ENCODE measurements at regions not wholly inside any gene's neighbourhood (a gene's known extent, or its start where the extent isn't known, plus 50 kb on each side); places are given as distances from the start of the nearest gene placed in this dataset.

DNA sequence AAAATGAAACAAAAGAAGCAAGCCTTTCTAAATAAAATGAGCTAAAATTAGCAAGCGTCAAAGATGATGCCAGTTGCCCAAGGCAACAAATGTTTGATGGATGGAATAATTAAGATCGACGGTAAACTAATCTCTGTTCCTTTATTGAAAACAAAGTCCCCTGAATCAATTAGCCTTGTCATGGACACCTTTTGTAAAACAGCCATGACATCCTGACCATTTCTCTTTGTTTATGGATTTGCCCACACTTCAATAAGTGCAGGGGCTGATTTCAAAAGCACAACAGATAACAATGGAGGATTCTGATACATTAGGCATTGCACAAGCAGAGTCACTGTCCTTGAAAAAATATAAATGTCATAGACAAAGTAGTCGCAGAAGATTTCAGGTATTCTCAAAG lies 160.1 kb upstream of the HNRNPA3 start:
- DNase-seq (ENCODE audit: low read depth, low spot score): no peak
- in situ Hi-C loops (cut with HindIII; ENCODE audit: low pct_unique_long_range_greater_than_20kb, low sequenced_read_pairs): no loop called here

DNA sequence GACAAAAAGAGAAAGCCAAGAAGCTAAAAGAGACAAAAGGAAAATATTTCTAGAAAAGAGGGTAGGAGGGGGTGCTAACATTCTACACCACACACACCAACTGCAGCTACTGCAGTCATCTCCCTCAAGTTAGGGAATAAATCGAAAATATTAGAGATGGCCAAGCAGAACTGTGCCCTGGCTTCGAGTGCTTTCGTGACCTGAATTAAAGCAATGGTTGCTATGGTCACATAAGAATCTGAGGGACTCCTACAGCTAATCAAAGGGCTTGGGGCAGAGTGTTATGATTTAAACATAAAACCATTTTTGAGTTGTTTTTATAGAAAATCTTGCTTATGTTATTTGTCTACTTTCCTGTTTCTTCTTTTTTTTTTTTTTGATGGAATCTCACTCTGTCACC lies 159.6 kb upstream of the HNRNPA3 start:
- no peak for DNase-seq (ENCODE audit: low read depth, low spot score)
- in situ Hi-C loops (cut with HindIII; ENCODE audit: low pct_unique_long_range_greater_than_20kb, low sequenced_read_pairs): no loop called here

DNA sequence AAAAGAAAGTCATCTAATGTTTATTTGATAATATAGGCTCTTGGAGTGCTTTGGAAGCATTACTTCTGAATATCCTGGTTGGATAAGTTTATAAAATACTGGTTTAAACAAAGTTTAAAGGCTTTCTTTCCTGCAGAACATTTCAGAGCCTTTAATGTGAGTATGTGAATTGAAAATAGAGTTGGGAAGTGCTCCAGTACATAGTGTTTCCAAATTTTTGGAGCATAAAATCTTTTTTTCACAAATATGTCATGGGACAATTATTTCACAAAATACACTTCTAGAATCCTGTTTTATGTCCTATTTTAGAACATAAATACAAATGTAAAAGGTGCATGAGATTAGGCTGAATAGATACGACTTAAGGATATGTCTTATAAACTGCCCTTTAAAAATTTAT lies 158.9 kb upstream of the HNRNPA3 start:
- in situ Hi-C loops (cut with HindIII; ENCODE audit: low pct_unique_long_range_greater_than_20kb, low sequenced_read_pairs): no loop called here
- no peak for DNase-seq (ENCODE audit: low read depth, low spot score)

DNA sequence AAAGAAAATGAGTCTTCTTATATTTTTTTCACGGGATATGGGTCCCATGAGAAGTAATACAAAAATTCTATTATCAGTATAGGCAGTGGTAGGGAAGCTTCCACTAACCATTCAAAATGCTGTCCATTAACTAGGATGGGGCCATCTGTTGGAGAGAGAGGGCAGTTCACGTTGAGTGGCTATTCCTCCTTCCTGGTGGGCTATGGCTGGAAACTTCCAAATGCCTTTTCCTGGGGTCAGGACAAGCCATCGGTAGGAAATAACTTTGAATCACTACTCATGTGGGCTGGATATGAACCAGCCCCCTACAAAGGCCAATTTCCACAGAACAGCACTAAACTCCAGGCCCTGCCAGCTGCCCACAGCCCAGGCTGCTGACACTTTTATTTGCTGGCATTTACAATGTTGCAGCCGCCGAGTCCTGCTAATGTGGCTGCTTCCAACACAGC lies 156.1 kb upstream of the HNRNPA3 start:
- no peak for DNase-seq (ENCODE audit: low read depth, low spot score)
- in situ Hi-C loops (cut with HindIII; ENCODE audit: low pct_unique_long_range_greater_than_20kb, low sequenced_read_pairs): no loop called here

DNA sequence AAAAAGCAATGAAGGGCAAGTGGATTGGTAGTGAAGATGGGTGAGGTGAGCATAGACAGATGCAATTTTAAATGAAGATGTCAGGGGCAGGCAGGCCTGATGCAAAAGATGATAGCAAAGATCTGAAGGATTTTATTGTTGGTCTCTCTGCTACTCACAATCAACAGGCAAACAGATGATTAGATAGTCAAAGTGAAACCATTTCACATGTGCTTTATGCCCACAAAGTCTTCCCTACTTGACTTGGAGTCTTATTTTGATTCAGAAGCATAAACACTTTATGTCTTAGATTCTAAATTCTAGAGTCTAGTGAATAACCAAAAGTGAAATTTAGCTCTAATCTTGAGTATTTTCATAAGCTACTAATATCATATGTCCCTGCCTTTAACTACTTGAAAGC lies 153.8 kb upstream of the HNRNPA3 start:
- in situ Hi-C loops (cut with HindIII; ENCODE audit: low pct_unique_long_range_greater_than_20kb, low sequenced_read_pairs): no loop called here
- DNase-seq (ENCODE audit: low read depth, low spot score): no peak

DNA sequence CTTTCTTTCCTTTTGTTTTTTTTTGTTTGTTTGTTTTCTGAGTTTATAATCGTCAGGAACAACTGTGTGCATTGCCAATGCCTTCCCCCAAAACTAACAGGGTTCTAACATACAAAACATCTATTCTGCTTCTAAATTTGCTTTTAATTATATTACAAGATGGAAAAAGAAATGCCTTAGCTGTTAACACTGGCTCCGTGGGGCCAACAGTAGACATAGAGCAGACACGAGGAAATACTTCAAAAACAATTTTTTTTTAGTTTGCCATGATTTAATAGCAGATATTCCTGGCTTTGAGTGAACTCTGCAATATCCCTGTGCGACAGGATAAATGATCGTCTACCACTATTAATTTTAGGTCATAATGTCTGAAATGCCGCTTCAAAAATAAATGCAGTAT lies 153.3 kb upstream of the HNRNPA3 start:
- in situ Hi-C loops (cut with HindIII; ENCODE audit: low pct_unique_long_range_greater_than_20kb, low sequenced_read_pairs): no loop called here
- no peak for DNase-seq (ENCODE audit: low read depth, low spot score)

DNA sequence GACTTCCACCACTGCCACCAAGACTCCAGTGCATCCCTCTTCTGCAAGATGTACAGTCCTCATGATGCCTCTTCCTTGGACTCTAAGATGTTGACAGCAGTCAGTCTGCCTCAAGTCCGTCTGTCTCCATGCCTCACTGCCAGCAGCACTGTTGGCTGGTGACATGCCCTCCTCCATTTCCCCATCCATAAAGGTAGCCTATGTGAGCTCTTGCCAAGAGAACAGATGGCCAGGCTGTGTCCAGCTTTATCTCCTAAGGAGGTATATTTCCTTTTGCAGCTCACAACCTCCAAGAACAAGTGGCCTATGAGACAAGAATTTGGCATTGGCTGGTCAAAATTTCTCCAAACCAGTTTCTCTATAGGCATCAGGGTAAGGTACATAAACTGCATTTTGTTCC lies 149.3 kb upstream of the HNRNPA3 start:
- in situ Hi-C loops (cut with HindIII; ENCODE audit: low pct_unique_long_range_greater_than_20kb, low sequenced_read_pairs): no loop called here
- DNase-seq (ENCODE audit: low read depth, low spot score): no peak

DNA sequence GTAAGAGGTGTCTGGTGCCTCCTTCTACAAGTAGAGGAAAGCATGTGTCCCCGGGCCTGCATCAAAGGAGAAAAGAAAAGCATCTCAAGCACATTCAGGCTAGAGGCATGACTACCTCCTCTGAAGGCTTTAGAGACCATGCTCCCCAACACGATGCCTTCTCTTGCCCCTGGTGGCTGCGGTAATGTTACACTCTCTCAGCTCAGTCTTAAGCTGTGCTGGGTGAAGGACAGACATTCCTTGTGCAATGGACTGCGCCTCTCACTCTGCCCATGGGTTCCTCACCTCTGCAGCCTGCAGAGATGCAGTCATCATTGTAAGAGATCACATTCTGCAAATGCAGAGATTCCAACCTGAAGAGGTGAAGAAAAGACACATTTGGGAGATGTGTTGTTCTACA lies 148.2 kb upstream of the HNRNPA3 start:
- in situ Hi-C loops (cut with HindIII; ENCODE audit: low pct_unique_long_range_greater_than_20kb, low sequenced_read_pairs): no loop called here

DNA sequence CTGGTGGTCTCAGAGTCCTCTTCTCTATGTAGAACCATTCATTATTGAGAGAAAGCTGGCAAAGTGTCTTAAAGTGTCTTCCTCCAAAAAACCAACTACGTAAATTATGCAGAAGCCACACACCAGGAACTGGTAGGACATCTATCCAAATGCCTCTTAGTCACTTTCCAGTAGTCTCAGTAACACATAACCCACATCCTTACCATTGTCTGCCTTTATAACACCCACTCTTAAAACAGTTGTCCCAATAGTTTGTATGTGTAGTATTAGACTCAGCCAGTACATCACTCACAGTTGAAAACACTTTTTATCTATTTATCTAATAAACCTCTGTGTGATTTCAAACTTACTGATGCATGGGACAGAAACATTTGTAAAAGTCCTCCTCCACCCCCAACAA lies 143.6 kb upstream of the HNRNPA3 start:
- in situ Hi-C loops (cut with HindIII; ENCODE audit: low pct_unique_long_range_greater_than_20kb, low sequenced_read_pairs): no loop called here
- DNase-seq (ENCODE audit: low read depth, low spot score): no peak

More for the DNA sequence above, 148.2 kb upstream of the HNRNPA3 start:
- DNase-seq (ENCODE audit: low read depth, low spot score): no peak

DNA sequence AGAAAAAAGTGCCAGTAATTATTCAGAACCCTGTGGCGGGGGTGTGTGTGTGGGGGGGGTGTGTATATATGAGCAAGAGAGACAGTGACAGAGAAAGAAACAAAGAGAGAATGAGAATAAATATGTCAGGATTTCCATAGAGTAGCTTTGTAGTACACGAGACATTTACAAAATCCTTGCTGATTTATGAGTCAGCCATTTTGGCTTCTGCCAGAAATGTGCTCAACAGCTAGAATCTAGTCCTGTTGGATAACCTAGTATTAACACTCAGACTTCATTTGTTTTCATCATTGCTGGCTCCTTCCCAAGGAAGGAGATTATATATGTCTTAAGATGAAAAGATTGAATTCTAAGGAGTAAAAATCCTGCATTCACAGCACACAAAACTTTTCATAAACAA lies 140.5 kb upstream of the HNRNPA3 start:
- no peak for DNase-seq (ENCODE audit: low read depth, low spot score)
- in situ Hi-C loops (cut with HindIII; ENCODE audit: low pct_unique_long_range_greater_than_20kb, low sequenced_read_pairs): no loop called here

DNA sequence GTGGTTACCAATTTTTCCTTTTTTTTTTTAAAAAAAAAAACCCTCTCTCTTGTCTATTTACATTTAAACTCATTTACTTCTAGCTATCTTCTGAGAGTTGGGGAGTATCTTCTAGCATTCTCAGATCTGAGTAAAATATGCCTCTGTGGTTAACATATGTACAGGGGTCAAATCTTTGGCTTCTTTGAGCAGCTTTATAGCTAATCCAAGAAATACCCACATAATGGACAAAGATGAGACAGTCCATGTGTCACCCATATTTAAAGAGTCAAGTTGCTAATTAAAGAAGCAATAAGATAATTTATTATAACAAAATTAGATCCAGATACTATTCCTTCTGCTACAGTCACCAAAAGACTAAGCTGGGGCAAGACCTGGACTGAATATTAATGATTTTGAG lies 139.0 kb upstream of the HNRNPA3 start:
- DNase-seq (ENCODE audit: low read depth, low spot score): no peak
- in situ Hi-C loops (cut with HindIII; ENCODE audit: low pct_unique_long_range_greater_than_20kb, low sequenced_read_pairs): no loop called here

DNA sequence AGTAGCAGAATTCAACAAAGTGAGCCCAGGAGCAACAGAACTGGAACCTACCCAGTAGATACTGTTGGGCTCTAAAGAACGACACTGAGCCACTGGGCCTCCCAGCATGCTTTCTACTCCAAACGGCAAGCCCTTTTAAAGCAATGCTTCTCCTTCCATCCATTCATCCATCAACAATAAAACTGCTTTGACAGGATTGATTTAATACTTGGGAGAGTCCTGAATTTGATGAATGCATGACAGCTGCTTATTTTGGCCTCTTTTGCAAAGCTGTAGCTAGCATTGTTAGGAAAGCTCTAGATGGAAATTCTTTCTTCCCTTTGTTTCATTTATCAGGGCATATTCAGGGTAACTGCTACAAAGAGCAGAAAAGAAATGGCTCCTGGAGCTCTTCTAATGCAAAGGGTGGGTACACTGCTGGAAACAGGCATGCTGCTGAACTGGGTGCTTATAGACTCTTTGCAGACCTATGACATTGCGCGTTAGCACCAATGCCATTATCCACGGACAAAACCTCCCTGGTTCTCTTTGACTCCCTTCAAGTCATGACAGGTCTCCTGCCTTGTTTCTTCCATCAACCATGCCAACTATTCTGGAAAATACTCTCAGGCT lies 138.4 kb upstream of the HNRNPA3 start:
- in situ Hi-C loops (cut with HindIII; ENCODE audit: low pct_unique_long_range_greater_than_20kb, low sequenced_read_pairs): no loop called here
- no peak for DNase-seq (ENCODE audit: low read depth, low spot score)

DNA sequence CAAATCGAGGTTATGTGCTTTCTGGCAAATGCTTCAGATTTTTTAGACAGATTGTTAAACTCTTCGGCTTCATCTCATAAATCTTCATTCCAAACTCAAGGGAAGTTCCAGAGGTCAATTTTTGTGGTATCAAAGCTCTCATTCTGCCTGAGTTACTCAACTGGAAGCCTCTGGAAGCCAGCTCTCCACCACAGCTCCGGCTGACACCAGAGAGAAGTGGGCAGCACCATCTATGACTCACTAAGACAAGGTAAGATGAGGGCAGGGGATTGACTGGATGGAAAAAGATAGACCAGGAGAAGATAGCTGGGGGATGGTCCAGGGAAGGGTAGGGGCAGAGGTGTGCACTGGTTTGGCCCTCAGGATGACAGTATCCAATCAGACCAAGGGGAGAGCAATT lies 137.3 kb upstream of the HNRNPA3 start:
- DNase-seq (ENCODE audit: low read depth, low spot score): no peak
- in situ Hi-C loops (cut with HindIII; ENCODE audit: low pct_unique_long_range_greater_than_20kb, low sequenced_read_pairs): no loop called here

DNA sequence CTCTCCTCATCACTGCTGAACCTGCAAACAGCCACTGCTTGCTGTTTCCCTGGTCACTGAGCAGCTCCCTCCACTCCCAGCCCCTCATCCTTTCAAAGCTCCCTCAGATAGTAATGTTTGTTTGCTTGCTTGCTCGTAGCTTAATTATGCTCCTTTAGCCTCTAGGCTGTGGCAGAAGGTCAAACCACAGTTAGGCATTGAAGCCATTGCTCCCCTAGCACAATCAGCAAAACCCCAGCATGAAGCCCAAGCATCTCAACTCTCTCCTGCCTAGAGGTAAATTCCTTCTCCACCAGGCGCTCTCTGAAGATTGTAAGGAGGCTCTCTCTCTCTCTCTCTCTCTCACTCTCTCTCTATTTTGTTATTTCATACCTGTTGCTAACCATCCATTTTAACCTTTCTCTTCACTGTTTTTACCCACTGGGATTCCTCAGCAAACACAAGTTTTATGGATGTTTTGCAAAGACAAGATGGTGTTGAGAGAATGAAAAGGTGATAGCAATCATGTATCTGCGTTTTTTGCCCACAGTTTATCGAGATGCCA lies 135.9 kb upstream of the HNRNPA3 start:
- in situ Hi-C loops (cut with HindIII; ENCODE audit: low pct_unique_long_range_greater_than_20kb, low sequenced_read_pairs): no loop called here
- no peak for DNase-seq (ENCODE audit: low read depth, low spot score)

DNA sequence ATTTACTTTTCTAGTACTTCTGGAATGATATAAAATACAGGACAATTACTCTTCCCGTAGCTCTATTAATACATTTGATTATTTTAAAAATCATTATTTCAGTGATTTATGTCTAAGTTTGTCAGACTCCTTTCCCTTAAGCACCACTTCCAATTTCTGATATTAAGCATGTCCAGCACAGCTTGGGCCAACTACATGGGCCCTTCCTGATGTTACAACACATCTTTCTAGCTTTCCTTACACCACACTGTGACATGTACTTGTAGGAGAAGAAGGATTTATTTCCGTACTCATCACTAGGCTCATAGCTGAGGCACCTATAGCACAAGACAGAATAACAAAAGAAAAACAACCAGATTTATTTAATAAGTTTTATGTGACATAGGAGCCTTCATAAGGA lies 134.8 kb upstream of the HNRNPA3 start:
- DNase-seq (ENCODE audit: low read depth, low spot score): no peak
- in situ Hi-C loops (cut with HindIII; ENCODE audit: low pct_unique_long_range_greater_than_20kb, low sequenced_read_pairs): no loop called here

DNA sequence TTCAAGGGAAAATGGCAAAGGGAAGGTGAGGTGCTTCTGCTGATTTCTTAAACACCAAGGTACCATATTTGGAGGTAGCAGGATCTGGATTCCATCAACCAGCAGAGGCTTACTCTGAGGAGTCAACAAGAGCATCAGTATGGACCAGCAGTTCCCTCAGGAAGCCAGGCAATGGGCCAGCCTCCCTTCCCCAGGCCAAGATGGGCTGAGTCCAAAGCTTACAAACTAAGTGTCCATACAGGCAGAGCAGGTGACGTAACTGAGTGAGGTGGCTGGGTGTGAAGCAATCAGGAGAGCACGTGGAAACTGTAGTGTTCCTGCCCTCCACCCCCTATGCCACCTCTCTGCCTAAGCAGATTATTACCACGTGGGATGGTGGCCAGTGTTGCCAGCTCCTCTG lies 134.2 kb upstream of the HNRNPA3 start:
- DNase-seq (ENCODE audit: low read depth, low spot score): no peak
- in situ Hi-C loops (cut with HindIII; ENCODE audit: low pct_unique_long_range_greater_than_20kb, low sequenced_read_pairs): no loop called here

DNA sequence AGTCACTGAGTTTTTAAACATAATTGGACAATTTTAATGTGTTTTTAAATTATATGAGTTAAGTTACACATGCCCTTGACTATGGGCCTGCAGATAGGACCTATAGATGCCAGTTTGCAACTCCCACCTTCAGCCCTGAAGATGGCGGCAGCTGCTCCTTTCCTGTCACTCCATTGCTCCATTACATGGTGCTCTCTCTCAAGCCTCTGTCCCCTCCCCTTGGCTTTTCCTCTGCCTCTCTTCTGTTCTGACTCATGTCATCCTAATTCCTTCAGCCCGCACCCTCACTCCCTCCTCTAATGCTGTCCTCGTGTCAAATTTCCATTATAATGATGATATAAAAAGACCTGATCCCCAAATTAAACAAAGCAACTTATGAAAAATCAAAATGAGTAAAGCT lies 133.7 kb upstream of the HNRNPA3 start:
- in situ Hi-C loops (cut with HindIII; ENCODE audit: low pct_unique_long_range_greater_than_20kb, low sequenced_read_pairs): no loop called here
- DNase-seq (ENCODE audit: low read depth, low spot score): no peak

DNA sequence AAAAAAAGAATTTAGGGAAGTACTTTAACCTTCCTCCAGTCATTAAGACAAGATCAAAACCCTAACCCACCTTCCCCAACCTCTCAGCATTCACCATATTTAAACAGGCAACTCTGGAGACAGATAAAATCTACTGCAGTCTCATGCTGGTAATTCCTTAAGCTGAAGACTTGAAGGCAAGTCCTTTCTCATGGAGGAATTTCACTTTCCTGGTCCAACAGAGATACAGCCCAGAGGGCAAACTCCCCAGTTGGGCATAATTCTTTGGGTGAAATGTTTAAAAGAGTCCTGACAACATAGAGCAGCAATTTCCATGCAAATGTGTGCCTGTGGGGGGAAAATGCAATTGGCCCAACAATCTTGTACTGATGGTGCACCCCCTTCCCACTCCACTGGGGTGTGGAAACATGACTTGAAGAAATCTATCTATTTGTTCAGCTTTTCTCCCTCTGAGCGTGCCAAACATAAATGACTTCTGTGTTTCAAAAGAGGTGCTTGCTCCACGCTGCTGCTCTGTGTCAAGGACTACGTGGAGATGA lies 131.8 kb upstream of the HNRNPA3 start:
- no peak for DNase-seq (ENCODE audit: low read depth, low spot score)
- in situ Hi-C loops (cut with HindIII; ENCODE audit: low pct_unique_long_range_greater_than_20kb, low sequenced_read_pairs): no loop called here

DNA sequence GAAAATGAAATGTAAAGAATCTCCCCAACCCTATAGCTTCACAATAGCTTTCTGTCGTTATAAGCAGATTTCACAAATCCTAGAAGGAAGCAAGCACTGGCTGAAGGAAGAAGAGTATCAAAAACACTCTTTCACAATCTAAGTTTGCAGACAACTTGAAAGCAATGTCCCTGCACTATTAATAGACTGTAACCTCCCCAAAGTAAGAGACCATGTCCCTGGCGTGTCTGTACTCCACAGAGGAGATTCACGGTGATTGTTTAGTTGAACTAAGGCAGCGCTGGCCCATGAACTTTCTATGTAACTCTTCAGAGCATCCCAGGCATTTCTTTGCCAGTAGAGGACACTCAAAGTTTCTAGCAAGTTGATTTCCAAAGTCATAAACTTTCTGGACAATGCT lies 128.0 kb upstream of the HNRNPA3 start:
- no peak for DNase-seq (ENCODE audit: low read depth, low spot score)
- in situ Hi-C loops (cut with HindIII; ENCODE audit: low pct_unique_long_range_greater_than_20kb, low sequenced_read_pairs): no loop called here

DNA sequence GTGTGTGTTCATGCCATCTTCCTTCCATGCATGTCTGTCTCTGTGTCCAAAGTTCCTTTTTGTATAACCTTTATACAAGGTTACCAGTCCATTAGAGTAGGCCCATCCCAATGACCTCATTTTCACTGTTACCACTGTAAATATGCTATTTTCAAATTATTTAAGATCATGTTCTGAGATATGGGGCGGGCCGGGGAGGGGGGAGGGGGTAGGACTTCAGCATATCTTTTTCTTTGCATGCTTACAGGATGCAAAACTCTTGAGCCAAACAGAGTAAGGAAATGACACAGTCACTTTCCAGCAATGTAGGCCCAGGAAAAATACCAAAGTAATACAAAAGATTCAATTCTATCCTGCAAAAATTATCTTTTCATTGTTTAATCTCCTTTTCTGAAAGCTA lies 124.1 kb upstream of the HNRNPA3 start:
- in situ Hi-C loops (cut with HindIII; ENCODE audit: low pct_unique_long_range_greater_than_20kb, low sequenced_read_pairs): no loop called here
- no peak for DNase-seq (ENCODE audit: low read depth, low spot score)
